Testis (tissue), 2 donors: ENCODE measurements at regions not wholly inside any gene's neighbourhood (a gene's known extent, or its start where the extent isn't known, plus 50 kb on each side); places are given as distances from the start of the nearest gene placed in this dataset.

Source experiments
- CTCF ChIP-seq, 3 experiments: fragments of 450-650 bp in 2 of 3; fragments of 200-600 bp in 1 of 3; sonication (generic) in 1 of 3; IDR thresholded peaks; one replicate each; pipeline ENCODE4 v1.5.1; 2016 to 2019; ENCODE audit warnings: antibody characterized with exemption in 3 of 3, mild to moderate bottlenecking in 2 of 3, moderate library complexity in 1 of 3
- POLR2A ChIP-seq: fragments of 450-650 bp; IDR thresholded peaks from one replicate; pipeline ENCODE4 v1.6.1; 2017; ENCODE audit warnings: antibody characterized with exemption, mild to moderate bottlenecking, moderate library complexity

GRCh38 chr22:26897384-26897783 lies 240.0 kb downstream of the MIAT start:
- TF ChIP-seq CTCF (IDR thresholded peaks at IDR 0.05) (no peak), POLR2A (no peak)
